ENCODE measurements at regions not wholly inside any gene's neighbourhood (a gene's known extent, or its start where the extent isn't known, plus 50 kb on each side); places are given as distances from the start of the nearest gene placed in this dataset.

- TF ChIP-seq CREB5 (CRISPR knock-in tag; IDR thresholded peaks at IDR 0.05; ENCODE audit: low read depth): no peak
- TF ChIP-seq ZNF70 (CRISPR knock-in tag; IDR thresholded peaks at IDR 0.05): no peak
- TF ChIP-seq ZFP3 (CRISPR knock-in tag; IDR thresholded peaks at IDR 0.05): no peak
- no peak for TF ChIP-seq BACH2 (CRISPR knock-in tag; IDR thresholded peaks at IDR 0.05; ENCODE audit: borderline replicate concordance)
- TF ChIP-seq ZC3H10 (CRISPR knock-in tag; IDR thresholded peaks at IDR 0.05): no peak
These were observed 690.7 kb downstream of the DOK5 start (continued) for GRCh38 chr20:55166063-55166462.

- TF ChIP-seq RARB (CRISPR knock-in tag; IDR thresholded peaks at IDR 0.05) (no peak), ZFP30 (CRISPR knock-in tag; IDR thresholded peaks at IDR 0.05) (no peak), CREB5 (CRISPR knock-in tag; IDR thresholded peaks at IDR 0.05; ENCODE audit: low read depth) (no peak)
- ATAC-seq: no peak
These were observed 685.6 kb downstream of the DOK5 start for GRCh38 chr20:55160996-55161395.

- TF ChIP-seq ISL1 (CRISPR knock-in tag; IDR thresholded peaks at IDR 0.05) (no peak), CSRNP3 (CRISPR knock-in tag; IDR thresholded peaks at IDR 0.05) (no peak), ZNF8 (CRISPR knock-in tag; IDR thresholded peaks at IDR 0.05) (no peak), ZFP30 (CRISPR knock-in tag; IDR thresholded peaks at IDR 0.05) (no peak), TOX (CRISPR knock-in tag; IDR thresholded peaks at IDR 0.05; ENCODE audit: borderline replicate concordance) (no peak), CSDC2 (CRISPR knock-in tag; IDR thresholded peaks at IDR 0.05) (no peak), CREB5 (CRISPR knock-in tag; IDR thresholded peaks at IDR 0.05; ENCODE audit: low read depth) (no peak), PATZ1 (CRISPR knock-in tag; IDR thresholded peaks at IDR 0.05; ENCODE audit: borderline replicate concordance) (no peak), ARNTL (CRISPR knock-in tag; IDR thresholded peaks at IDR 0.05; ENCODE audit: borderline replicate concordance, low read depth) (no peak), ZNF565 (CRISPR knock-in tag; conservative IDR thresholded peaks at IDR 0.05; ENCODE audit: low read depth) (no peak), RARB (CRISPR knock-in tag; IDR thresholded peaks at IDR 0.05) (no peak), OSR1 (CRISPR knock-in tag; IDR thresholded peaks at IDR 0.05) (no peak), TCF4 (CRISPR knock-in tag; IDR thresholded peaks at IDR 0.05; ENCODE audit: borderline replicate concordance) (no peak), PPARA (CRISPR knock-in tag; IDR thresholded peaks at IDR 0.05; ENCODE audit: borderline replicate concordance) (no peak), BACH2 (CRISPR knock-in tag; IDR thresholded peaks at IDR 0.05; ENCODE audit: borderline replicate concordance) (no peak), ZFP3 (CRISPR knock-in tag; IDR thresholded peaks at IDR 0.05) (no peak), ZC3H10 (CRISPR knock-in tag; IDR thresholded peaks at IDR 0.05) (no peak), SNAI2 (CRISPR knock-in tag; IDR thresholded peaks at IDR 0.05) (no peak), POU6F1 (CRISPR knock-in tag; IDR thresholded peaks at IDR 0.05; ENCODE audit: borderline replicate concordance, low read depth) (no peak), GLIS3 (CRISPR knock-in tag; IDR thresholded peaks at IDR 0.05) (no peak)
- ATAC-seq: no peak
These were observed 684.6 kb downstream of the DOK5 start for GRCh38 chr20:55160037-55160436.

Measured in SK-N-SH treated with all-trans-retinoic acid at 6 μM for 48 hours (cell line).